ENCODE measurements at regions not wholly inside any gene's neighbourhood (a gene's known extent, or its start where the extent isn't known, plus 50 kb on each side); places are given as distances from the start of the nearest gene placed in this dataset.
"Not testable (repeated sequence)": the region's sequence is repeated elsewhere in the genome, so short reads cannot be mapped to it uniquely, and the experiment has no call there.

DNA sequence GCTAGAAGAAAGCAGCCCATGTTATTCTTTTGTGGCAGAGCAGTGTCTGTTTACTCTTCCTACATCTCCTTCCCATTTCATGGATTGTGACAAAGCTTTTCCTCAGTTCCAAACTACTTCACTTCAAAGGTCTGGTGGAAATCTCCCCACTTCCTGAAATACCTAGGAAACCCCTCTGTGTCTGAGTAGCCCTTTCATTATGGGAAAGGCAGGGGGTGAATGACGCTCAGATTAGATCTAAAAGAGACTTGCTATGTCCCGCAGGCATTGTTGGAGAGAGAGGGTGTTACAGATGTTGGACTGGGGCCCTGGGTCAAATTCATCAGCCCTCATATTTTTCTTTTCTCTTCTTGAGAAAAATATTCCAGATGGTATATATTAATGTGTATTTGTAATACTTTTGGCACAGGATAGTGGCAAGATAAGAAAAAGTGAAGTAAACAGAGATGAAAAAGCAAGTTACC lies 675.0 kb downstream of the IRS1 start:
- DNase-seq (ENCODE audit: low read depth): no peak

DNA sequence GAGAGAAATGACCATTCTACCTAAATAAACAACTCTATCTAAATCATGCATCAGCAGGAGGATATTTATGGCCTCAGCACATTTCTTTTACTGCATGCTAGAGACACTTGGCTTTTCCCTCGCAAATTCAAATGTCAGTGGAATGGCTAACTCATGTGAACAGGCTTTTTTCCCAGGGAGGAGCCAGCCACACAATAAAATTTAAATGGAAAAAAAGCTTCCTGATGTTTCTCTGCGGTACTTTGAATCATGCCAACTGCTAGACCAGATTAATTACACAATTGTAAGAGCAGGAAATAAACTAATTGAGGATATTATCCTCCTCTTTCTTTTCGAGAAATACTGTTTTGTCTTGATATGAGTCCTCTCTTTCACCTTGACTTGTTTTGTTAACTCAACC lies 676.3 kb downstream of the IRS1 start:
- DNase-seq (ENCODE audit: low read depth): no peak

DNA sequence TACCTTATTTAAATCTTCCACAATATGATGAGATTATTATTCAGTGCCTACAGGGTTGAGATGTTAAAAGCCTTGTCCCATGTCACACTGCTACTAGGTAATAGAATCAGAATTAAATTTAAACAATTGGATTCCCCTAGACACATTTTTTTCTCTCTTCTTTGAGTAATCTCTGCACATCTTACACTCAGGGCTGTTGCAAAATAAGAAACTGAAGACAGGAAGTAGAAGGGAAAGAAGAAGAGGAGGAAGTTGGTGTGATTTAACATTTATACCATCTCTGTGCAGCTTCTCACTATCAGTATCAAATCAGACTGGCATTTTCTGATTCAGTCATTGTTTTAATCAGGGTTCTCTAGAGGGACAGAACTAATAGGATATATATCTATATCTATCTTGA lies 677.6 kb downstream of the IRS1 start:
- DNase-seq (ENCODE audit: low read depth): no peak

DNA sequence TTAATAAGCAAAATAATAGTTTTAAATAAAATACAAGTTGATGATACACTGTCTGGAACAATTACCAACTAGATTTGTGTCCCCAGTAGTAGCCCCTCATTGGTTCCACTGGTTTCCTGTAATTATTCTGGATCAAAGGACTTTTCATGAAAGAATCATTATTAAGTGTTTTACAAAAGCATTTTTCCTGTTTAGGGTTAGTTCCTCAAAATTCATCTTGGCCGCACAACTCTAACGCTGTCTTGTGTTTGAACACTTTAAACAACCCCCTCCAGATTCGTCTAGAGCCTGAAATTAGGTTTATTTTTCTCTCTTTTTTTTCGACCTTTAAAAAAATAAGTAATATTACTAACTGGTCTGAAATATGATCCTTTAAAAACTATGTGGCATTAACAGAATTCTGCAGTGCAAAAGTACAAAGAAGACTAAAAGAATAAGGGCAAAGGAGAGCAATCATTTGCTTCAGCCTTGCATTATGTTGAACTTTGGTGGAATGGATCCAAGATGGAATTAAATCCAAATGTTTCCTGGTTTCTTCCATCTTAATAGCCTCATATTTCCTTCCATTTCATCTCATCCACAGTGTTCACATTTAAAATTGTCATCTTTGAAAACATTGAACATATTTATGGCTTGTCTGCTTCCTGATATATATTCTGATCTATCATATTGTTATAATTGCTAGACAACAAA lies 678.4 kb downstream of the IRS1 start:
- DNase-seq (ENCODE audit: low read depth): no peak

DNA sequence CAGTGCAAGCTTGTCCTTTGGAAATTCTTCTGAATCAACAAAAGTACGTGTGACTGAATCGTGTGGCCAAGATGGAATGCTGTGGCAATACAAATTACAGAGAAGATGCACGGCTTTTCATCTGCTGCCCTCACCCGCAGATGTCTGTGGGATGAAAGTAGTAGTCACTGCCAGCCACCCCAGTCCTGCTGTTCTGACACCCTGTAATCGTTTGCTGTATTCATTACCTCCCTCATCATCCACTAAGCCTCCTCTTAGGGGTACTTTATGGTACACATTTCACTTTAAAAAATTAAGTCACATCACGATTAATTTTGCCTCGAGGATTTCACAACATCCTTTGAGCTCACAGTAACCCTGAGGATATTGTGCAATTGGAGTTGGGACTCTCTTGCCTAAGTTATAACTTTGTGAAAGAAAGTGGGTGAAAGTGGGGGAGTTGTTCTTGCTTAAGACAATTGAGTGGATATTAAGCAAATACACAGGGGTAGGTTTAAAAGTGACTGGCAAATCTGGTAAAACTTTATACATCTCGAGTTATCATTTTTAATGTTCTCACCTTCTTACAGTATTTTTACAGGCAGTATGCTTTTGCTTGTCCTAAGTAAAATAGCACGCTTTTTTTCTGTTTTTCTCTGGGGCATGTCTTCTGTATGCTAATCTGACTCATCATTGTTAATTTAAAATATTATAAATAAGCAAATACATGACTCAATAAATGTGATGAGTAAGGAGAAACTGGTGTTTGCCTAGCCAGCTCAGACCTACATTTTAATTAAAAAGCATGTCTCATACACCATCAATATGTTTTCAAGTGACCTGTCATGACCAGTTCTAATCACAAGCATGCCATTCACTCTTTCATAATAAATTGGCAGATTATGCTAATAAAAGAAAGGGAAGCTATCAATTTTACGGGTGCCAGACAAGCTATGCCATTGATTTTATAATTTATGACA lies 680.9 kb downstream of the IRS1 start:
- DNase-seq (ENCODE audit: low read depth): no peak

DNA sequence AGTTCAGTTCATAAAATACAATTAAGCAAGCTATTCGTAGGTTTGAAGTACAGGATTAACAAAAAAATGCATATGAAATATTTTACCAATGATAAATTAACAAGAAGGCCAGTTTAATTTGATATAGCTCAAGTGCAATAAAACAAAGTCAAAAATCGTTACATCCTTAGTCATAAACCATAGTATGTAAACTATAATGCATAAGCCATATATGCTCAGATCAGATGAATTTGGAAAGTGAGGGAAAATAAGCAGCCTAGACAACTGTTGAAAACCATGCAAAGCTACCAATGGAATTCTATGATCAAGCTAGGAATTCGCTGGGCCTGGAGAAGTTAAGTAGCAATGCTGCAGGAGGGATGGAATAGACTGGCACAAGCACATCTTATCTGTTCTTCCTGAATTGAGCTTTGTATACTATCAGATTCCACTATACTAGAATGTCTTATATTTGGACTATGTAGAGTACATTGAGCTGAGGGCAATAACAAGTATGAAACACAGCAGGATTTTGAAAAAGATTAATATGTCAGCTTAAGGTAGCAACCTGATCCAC lies 682.0 kb downstream of the IRS1 start:
- no peak for DNase-seq (ENCODE audit: low read depth)

DNA sequence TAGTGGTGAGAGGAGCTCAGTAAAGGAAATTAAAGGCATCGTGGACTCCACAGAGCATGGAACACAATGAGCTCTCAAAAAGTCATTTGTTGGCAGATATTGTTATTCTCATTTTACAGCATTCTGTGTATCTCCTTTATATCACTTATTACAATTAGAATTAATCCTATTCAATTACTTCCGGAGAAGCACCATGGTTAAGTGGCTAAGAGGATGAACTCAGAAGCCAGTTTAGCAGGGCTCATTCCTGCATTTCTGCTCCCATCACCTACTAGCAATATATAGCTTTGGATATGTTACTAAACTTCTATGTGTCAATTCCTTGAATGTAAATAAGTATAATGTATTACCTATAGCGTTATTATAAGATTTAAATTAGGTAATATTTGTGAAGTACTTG lies 683.3 kb downstream of the IRS1 start:
- DNase-seq (ENCODE audit: low read depth): no peak

DNA sequence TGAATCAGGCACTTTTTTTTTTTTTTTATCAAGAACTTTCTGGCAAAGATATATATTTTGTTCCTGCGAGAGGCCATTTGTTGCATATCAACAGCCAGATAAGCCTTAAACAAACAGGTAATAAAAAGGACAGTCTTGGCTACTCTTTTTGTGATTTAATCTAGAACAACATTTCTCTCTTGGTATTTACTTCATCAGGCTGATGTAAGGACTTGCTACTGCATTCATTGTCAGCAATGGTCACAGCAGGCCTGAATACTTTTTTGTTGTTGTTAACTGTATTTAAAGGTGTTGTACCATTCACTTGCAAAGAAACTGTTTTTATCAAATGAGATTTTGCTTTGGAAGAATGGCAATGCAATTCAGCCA lies 683.8 kb downstream of the IRS1 start:
- DNase-seq (ENCODE audit: low read depth): no peak

DNA sequence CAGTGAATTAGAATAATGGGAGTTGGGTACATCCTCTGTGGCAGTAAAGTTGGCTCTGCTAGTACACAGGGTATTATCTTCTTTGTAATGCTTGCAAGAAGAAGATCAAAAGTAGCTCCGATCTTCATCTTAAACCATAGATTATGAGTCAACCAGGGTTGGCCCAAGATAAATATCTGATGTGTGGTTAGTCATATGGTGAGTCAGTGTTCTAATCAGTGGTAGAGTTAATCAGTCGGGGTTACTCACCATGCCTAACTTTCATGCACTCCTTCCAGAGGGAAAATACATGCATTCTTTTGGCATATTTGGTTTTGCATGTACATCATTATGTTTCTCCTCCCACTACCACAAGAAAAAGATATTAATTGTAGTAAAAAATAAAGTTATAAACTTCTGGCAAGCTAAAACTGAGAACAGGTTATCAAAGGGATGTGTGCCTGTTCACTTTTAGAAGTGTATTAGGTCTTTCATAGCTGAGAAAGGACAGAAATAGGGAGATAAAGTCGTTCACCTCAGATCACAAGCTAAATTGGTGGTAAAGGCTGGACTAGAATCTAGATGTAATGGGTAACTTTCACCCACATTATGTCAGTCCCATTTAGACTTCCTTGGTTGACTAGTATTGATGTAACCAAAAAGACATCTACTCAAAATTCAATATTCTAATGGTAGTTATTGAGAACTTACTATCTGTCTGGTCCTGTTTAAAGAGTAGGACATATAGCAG lies 684.4 kb downstream of the IRS1 start:
- DNase-seq (ENCODE audit: low read depth): no peak

DNA sequence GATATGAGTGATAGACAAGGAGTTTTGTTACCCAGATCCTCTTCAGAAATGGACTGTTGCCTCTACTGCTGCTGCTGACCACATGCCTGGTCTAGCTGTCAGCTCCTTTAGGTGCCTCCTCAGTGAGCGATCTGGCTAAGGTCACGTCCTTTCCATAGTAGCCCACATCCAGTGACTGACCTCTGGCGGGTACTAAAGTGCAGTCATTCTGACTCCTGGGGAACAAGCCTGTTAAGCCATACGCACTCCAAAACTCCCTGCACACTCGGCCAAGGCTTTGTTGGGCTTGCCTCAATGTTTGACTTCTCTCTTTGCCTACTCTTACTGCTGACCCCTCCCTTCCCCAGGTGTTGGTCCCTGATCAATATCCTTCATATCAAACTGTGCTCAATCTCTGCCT lies 685.2 kb downstream of the IRS1 start:
- no peak for DNase-seq (ENCODE audit: low read depth)

DNA sequence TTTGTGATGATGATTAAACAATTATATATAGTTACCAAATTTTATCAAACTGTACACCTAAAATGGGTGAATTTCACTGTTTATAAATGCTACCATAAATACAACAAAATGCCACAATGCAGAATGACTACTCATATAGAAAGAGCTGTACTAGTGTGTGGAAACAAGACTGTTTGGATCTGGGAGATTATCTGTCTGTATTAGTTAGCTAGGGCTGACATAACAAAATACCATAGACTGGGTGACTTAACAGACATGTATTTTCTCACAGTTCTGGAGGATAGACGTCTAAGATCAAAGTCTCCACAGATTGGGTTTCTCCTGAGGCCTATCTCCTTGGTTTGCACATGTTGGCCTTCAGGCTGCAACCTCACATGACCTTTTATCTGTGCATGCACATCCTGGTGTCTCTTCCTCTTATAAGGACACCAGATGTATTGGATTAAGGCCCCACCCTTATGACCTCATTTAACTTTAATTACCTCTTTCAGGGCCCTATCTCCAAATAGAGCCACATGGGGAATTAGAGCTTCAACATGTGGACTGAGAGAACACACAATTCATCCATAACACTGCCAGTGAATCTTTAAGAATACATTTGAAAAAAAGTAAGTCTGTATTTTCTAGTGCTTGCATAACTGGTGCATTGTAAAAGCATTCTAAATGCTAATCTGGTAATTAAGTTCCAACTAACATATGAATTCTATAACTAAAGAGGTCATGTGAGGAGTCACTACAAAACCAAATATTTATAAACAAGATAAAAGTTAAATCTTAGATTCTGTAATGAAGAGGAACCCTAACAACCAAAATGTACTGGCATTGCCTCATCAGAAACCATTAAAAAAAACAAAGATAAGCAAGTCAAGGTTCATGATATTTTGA lies 699.6 kb downstream of the NYAP2 start:
- DNase-seq (ENCODE audit: low read depth): no peak

DNA sequence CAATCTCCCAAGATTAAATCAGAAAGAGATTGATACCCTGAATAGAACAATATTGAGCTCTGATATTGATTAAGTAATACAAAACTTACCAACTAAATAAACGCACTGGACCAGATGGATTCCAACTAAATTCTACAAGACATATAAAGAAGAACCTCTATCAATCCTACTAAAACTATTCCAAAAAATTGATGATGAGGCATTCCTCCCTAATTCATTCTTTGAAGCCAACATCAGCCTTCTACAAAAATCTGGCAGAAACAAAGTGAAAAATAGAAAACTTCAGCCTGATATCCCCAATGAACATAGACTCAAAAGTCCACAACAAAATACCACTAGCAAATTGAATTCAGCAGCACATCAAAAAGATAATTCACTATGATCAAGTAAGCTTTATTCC lies 695.5 kb downstream of the NYAP2 start:
- no peak for DNase-seq (ENCODE audit: low read depth)

DNA sequence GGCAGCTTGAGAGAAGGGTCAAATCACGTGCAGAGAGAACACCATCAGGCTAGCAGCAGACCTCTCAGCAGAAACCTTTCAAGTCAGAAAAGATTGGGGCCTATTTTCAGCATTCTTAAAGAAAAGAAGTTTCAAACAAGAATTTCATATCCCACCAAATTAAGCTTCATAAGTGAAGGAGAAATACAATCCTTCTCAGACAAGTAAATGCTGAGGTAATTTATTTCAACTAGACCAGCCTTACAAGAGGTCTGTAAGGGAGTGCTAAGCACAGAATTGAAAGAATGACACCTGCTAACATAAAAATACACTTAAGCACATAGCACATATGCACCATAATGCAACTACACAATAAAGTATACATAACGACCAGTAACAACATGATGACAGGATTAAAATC lies 693.9 kb downstream of the NYAP2 start:
- DNase-seq (ENCODE audit: low read depth): no peak

DNA sequence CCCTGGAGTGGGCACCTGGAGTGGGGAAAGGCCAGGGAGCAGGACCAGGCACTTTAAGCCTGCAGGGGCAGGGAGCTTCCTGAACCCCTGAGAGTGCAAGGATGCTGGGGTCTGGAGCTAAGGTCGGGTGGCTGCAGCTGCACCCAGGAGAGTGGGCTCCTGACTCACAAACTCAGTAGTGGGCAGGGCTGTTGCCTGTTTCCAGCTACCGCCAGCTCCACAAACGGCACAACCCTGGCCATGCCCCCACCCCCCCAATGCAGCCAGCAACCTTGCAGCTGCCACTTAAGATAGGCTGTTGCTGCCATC lies 688.8 kb downstream of the NYAP2 start:
- DNase-seq (ENCODE audit: low read depth): no peak

DNA sequence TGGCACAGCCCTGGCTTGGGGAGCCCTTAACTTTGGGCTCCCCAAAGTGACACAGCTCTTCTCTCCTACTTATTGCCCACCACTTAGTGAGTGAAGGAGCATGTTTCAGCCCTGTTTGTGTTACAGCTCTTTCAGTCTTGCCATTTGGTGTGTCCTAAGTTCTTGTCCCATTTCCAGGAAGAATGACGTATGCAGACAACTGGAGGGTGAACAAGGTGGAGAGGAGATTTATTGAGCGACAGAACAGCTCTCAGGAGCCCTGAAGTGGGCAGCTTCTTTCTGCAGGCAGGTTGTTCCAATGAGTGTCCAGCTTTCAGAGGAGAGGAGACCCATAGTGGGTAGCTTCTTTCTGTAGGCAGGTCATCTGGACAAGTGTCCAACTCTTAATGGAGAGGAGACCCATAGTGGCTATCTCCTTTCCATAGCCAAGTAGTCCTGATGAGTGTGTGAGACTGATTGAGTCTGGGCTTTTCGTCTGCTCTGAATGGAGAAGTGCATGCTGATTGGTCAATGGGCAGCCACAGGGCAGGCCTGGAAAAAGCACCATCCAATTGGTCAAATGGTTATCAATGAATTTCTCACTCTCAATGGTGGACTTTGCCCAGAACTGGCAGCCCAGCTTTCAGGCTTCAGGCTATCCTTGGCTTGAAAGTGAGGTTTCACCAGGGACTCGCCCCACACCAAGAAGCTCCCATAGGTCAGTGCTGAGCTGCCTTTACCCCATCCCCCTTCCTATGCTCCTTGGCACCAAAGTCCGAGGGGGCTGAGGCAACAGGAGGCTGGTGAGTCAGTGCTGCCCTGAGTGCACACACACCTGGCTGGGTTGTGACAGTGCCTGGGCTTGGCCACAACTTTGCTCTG lies 688.2 kb downstream of the NYAP2 start:
- no peak for DNase-seq (ENCODE audit: low read depth)

DNA sequence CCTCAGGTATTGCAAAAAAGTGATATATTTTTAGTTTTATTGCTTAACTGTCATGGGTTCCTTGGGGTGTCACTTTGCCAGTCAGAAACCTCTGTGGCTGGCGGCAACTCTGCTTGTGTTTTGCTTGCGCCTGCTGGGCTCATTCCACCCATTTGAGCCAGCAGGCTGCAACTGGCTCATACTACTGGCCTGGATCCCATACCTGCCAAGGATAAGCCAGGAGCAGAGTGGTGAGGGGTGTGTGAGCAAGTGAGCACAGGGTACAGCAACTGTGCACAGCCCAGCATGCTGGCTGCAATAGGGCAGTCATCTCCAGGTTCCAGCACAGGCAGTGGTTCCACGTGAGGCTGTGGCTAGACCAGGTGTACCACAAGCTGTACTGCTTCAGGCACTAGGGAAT lies 687.5 kb downstream of the NYAP2 start:
- DNase-seq (ENCODE audit: low read depth): no peak

DNA sequence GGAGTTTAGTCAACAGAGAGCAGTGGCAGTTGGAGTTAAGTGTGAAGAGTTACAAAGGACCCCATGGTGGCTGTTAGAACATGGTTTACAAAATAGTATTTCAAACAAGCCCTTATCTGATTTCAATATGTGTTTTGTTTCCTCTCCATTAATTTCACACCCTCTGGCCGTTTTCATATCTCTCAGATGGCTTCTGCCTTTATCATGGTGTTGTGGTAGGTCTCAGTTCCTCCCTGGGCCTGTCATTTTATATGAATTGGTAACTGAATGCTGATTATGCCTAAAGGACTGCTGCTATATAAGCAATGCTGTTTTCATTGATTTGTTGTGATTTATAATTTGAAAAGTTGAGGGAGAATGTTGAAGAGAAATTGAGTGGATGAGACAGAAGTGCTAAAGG lies 686.7 kb downstream of the NYAP2 start:
- DNase-seq (ENCODE audit: low read depth): no peak

DNA sequence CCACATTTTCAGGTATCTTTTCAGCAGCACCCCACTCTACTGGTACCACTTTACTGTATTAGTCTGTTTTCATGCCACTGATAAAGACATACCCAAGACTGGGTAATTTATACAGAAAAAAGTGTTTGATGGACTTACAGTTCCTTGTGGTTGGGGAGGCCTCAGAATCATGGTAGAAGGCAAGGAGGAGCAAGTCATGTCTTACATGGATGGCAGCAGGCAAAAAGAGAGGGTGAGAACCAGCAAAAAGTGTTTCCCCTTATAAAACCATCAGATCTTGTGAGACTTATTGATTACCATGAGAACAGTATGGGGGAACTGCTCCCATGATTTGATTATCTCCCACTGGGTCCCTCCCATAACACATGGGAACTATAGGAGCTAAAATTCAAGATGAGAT lies 685.9 kb downstream of the NYAP2 start:
- not testable (repeated sequence) for DNase-seq (ENCODE audit: low read depth)

DNA sequence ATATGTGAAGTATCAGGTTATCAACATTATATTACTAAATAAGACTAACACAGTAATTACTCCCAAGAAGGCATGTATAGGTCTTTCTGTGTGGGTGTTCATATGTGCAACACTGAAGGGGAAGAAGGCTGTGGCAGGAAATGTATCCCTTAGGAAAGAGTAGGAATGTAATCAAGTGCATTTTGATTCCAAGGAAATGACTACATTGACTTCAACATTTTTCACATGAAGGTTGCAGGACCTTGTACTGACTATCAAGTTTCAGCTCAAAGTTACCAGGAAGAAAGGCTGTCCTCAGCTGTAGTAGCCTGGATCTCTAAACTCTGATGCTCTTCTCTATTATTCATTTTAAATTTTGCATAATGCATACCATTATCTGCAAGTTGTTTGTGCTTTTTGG lies 680.8 kb downstream of the NYAP2 start:
- DNase-seq (ENCODE audit: low read depth): no peak

DNA sequence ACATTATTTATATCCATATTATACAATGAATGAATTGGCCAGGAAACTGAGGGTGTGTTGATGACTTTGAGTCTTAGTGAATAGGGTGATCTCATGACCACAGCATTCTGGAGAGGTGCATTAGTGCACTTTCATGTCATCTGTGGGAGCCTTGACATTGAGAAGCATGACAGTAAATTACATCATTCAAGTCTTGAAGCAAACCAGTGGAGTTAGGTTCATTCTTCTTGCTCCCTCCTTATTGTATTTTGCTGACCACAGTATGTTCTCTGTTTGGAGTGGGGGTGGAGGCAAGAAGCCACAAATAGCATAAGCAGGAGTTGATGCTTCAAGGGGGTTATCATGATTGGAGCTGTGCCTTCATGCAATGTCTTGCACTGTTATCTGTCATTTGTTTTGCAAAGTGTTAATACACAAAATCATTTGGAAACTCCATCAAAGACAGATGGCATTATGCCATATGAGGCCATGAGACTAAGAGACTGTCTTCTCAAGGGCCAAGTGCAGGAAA lies 680.2 kb downstream of the NYAP2 start:
- no peak for DNase-seq (ENCODE audit: low read depth)
